B cell (primary cell): ENCODE measurements at regions not wholly inside any gene's neighbourhood (a gene's known extent, or its start where the extent isn't known, plus 50 kb on each side); places are given as distances from the start of the nearest gene placed in this dataset.

Experiments
- ATAC-seq: fragments of 200-7000 bp; cut with Tn5 transposase; one replicate; pipeline ENCODE4 v1.10.0; 2021; ENCODE audit warnings: low read depth, mild to moderate bottlenecking, moderate number of reproducible peaks, moderate library complexity
- CTCF ChIA-PET: fragments of 350-600 bp; sonication (Branson Sonifier 250); formaldehyde crosslinking; loops from one replicate; lab custom pipeline; 2021; ENCODE audit warnings: antibody characterized with exemption, inconsistent platforms; lab: Charles Lee
- POLR2A ChIA-PET: fragments of 350-600 bp; sonication (Branson Sonifier 250); formaldehyde crosslinking; loops from one replicate; lab custom pipeline; 2021; ENCODE audit warnings: antibody characterized with exemption; lab: Charles Lee
- DNase-seq: peaks from one replicate; pipeline ENCODE4 v3.0.0; 2013
- H2AFZ ChIP-seq: 2 replicates; pipeline ENCODE4 v1.6.1; 2012; ENCODE audit warnings: mild to moderate bottlenecking, low read depth, low read length; ENCODE audit not compliant: insufficient read depth, poor library complexity, severe bottlenecking
- H3K27ac ChIP-seq, 2 donors: 1 replicate in 1 of 2; 2 replicates in 1 of 2; pipeline ENCODE4 v1.5.1; 2012 to 2013; ENCODE audit warnings: low read length in 2 of 2, mild to moderate bottlenecking in 2 of 2, moderate library complexity in 1 of 2
- H3K27me3 ChIP-seq, 4 experiments: fragments of 200-600 bp in 1 of 4; sonication (generic) in 1 of 4; replicated peaks in 1 of 4; 1 replicate in 2 of 4; 2 replicates in 2 of 4; pipeline versions ENCODE4 v1.6.1 to v1.7.0; 2013 to 2016; ENCODE audit warnings: low read length in 3 of 4, mild to moderate bottlenecking in 2 of 4, mixed read lengths in 1 of 4, moderate library complexity in 1 of 4; ENCODE audit not compliant: insufficient read depth in 4 of 4, control insufficient read depth in 3 of 4; ENCODE audit errors: control extremely low read depth in 1 of 4
- H3K36me3 ChIP-seq, 2 experiments: replicated peaks in 1 of 2; 1 replicate in 1 of 2; 2 replicates in 1 of 2; pipeline versions ENCODE4 v1.6.1 to v1.7.1; 2013; ENCODE audit warnings: low read length in 1 of 2; ENCODE audit not compliant: insufficient read depth in 2 of 2, control insufficient read depth in 1 of 2; ENCODE audit errors: control extremely low read depth in 1 of 2, extremely low read depth in 1 of 2
- H3K4me1 ChIP-seq, 2 donors: fragments of 200-600 bp in 1 of 2; sonication (generic) in 1 of 2; 1 replicate in 1 of 2; 2 replicates in 1 of 2; pipeline versions ENCODE4 v1.5.1 to v1.6.1; 2013 to 2017; ENCODE audit warnings: low read length in 2 of 2; ENCODE audit not compliant: control insufficient read depth in 2 of 2, insufficient read depth in 2 of 2
- H3K4me2 ChIP-seq: replicated peaks from 2 replicates; pipeline ENCODE3; 2012; ENCODE audit warnings: mild to moderate bottlenecking, low read depth, low read length; ENCODE audit not compliant: poor library complexity, severe bottlenecking
- H3K4me3 ChIP-seq, 5 experiments: fragments of 200-600 bp in 1 of 5; sonication (generic) in 1 of 5; 1 replicate in 3 of 5; 2 replicates in 2 of 5; pipeline versions ENCODE4 v1.5.1 to v1.7.0; 2011 to 2016; ENCODE audit warnings: low read length in 4 of 5, mild to moderate bottlenecking in 4 of 5, low read depth in 2 of 5, control low read depth in 1 of 5, moderate library complexity in 1 of 5; ENCODE audit not compliant: insufficient read depth in 1 of 5; ENCODE audit errors: control extremely low read depth in 1 of 5, extremely low read depth in 1 of 5
- H3K79me2 ChIP-seq: fragments of 200-600 bp; sonication (generic); one replicate; pipeline ENCODE4 v1.6.0; 2016; ENCODE audit warnings: low read length; ENCODE audit not compliant: control insufficient read depth, insufficient read depth
- H3K9ac ChIP-seq: fragments of 200-600 bp; sonication (generic); 2 replicates; pipeline ENCODE4 v1.6.1; 2017; ENCODE audit warnings: mild to moderate bottlenecking, low read length, moderate library complexity
- H3K9me3 ChIP-seq, 3 donors: one replicate each; pipeline versions ENCODE4 v1.6.1 to v1.7.1; 2013; ENCODE audit warnings: low read length in 2 of 3; ENCODE audit not compliant: control insufficient read depth in 2 of 3, insufficient read depth in 1 of 3; ENCODE audit errors: control extremely low read depth in 1 of 3
- H4K20me1 ChIP-seq: 2 replicates; pipeline ENCODE4 v1.6.0; 2012; ENCODE audit warnings: mild to moderate bottlenecking, low read length; ENCODE audit not compliant: insufficient read depth, control insufficient read depth, poor library complexity, severe bottlenecking
- H3K27ac Mint-ChIP-seq: one replicate; pipeline ENCODE4 v1.8.0; 2021; ENCODE audit warnings: mixed read lengths
- H3K27me3 Mint-ChIP-seq: one replicate; pipeline ENCODE4 v1.8.0; 2021; ENCODE audit warnings: mixed read lengths
- H3K4me1 Mint-ChIP-seq: one replicate; pipeline ENCODE4 v1.8.0; 2021; ENCODE audit warnings: mixed read lengths
- H3K4me3 Mint-ChIP-seq: one replicate; pipeline ENCODE4 v1.8.0; 2021; ENCODE audit warnings: mixed read lengths
- H3K9me3 Mint-ChIP-seq: one replicate; pipeline ENCODE4 v1.8.0; 2022; ENCODE audit warnings: mixed read lengths; ENCODE audit not compliant: insufficient read depth
- CTCF ChIP-seq: fragments of 200-600 bp; IDR thresholded peaks from one replicate; pipeline ENCODE4 v1.8.0; 2022; ENCODE audit warnings: antibody characterized with exemption, mild to moderate bottlenecking
- EZH2 ChIP-seq: IDR thresholded peaks from 2 replicates; pipeline ENCODE4 v1.6.1; 2012; ENCODE audit warnings: borderline replicate concordance, low read depth, mild to moderate bottlenecking, moderate library complexity, low read length; ENCODE audit not compliant: insufficient read depth, poor library complexity, severe bottlenecking
- WGBS: methylation state at CpG from one replicate; pipeline ENCODE4 v1.1.5; 2013; ENCODE audit warnings: missing lambda C conversion rate; ENCODE audit not compliant: insufficient coverage; 5-methylcytosine and 5-hydroxymethylcytosine counted together
- intact Hi-C: fragments of 100-400 bp; cut with micrococcal nuclease; formaldehyde crosslinking; loops from one replicate; pipeline ENCODE4 v1.10.0; 2022

DNA sequence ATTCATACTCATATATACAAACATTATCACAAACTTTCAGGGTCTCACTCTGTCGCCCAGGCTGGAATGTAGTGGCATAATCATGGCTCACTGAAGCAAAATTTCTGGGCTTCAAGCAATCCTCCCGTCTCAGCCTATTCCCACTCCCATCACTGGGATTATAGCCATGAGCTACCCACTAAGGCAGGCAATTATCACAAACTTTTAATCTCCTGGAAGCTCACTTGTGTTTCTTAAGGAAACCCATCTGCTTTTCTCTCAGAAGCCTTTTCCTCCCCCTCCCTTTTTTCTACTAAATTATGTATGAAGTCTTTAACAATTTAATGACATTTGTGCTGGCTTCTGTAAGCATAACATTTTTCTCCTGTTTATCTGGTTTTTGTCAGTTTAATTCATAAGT, 170.5 kb downstream of the AREG start:
- Mint-ChIP-seq H3K4me3 (no peak overlapping the region), H3K4me1 (no peaks in the 10 kb centered on the region), H3K9me3 (no peaks in the 10 kb centered on the region), H3K27me3 (peaks cover 5% of the 10 kb centered on the region), H3K27ac (no peak overlapping the region)
- no peak overlapping the region for H3K4me2 ChIP-seq
- H3K4me3 ChIP-seq, result no peak overlapping the region
- TF ChIP-seq CTCF, result no peak
- TF ChIP-seq EZH2, result no peak
- H3K4me1 ChIP-seq, result no peaks in the 10 kb centered on the region
- no peaks in the 10 kb centered on the region for H4K20me1 ChIP-seq
- 100% methylated on average over 2 of the region's 2 CpGs for WGBS
- H3K9ac ChIP-seq, result no peak overlapping the region
- H3K27ac ChIP-seq, result no peak overlapping the region
- CTCF ChIA-PET, result no interaction called here
- no peaks in the 10 kb centered on the region for H3K79me2 ChIP-seq
- H3K9me3 ChIP-seq, result no peaks in the 10 kb centered on the region
- no peak overlapping the region for H2AFZ ChIP-seq
- intact Hi-C loops, result no loop called here
- no peak for ATAC-seq
- POLR2A ChIA-PET, result no interaction called here
- no peaks in the 10 kb centered on the region for H3K27me3 ChIP-seq
- DNase-seq, result no peak
- no peaks in the 10 kb centered on the region for H3K36me3 ChIP-seq

DNA sequence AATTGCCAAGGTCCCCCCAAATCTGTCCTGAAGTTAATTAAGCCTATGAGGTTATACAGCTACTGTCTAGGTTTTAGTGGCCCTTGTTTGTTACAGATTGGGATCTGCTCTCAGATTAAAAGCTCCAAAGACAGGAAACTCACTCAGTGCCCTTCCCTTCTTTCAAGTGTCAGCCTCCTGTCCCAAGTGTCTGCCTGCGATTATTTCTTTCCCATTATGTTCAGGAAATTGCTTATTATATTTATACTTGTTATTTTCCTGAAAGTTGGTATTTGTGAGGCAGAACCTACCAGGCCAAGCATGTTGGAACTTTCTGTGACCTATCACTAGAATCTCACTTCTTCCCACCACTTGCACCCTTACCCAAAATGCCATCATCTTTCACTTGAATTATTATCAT, 173.2 kb downstream of the AREG start:
- Histone ChIP-seq H3K9ac (no peak overlapping the region), H3K4me1 (no peaks in the 10 kb centered on the region), H3K79me2 (no peaks in the 10 kb centered on the region), H3K36me3 (no peaks in the 10 kb centered on the region), H3K4me3 (no peak overlapping the region), H4K20me1 (no peaks in the 10 kb centered on the region), H3K9me3 (no peaks in the 10 kb centered on the region), H3K27me3 (no peaks in the 10 kb centered on the region), H3K4me2 (no peak overlapping the region), H3K27ac (no peak overlapping the region), H2AFZ (no peak overlapping the region)
- DNase-seq, result no peak
- Mint-ChIP-seq H3K9me3 (no peaks in the 10 kb centered on the region), H3K4me3 (no peak overlapping the region), H3K27ac (no peak overlapping the region), H3K4me1 (no peaks in the 10 kb centered on the region), H3K27me3 (peaks cover 7% of the 10 kb centered on the region)
- WGBS, result no CpG with 5 or more reads among the region's 1 CpG
- intact Hi-C loops, result no loop called here
- POLR2A ChIA-PET, result no interaction called here
- CTCF ChIA-PET, result no interaction called here
- no peak for TF ChIP-seq EZH2
- TF ChIP-seq CTCF, result no peak
- no peak for ATAC-seq
